ENCODE measurements at regions not wholly inside any gene's neighbourhood (a gene's known extent, or its start where the extent isn't known, plus 50 kb on each side); places are given as distances from the start of the nearest gene placed in this dataset. TPM values are rescaled to one million over a fixed set of nuclear protein-coding genes. Genes with fewer than 3 reads are reported as not detected.

Small RNA genes lying in the stretch of these regions (small RNA-seq; reads per million reads assigned to genes)
- not detected for gene ALDH7A1P4
